ENCODE measurements at regions not wholly inside any gene's neighbourhood (a gene's known extent, or its start where the extent isn't known, plus 50 kb on each side); places are given as distances from the start of the nearest gene placed in this dataset.

DNA sequence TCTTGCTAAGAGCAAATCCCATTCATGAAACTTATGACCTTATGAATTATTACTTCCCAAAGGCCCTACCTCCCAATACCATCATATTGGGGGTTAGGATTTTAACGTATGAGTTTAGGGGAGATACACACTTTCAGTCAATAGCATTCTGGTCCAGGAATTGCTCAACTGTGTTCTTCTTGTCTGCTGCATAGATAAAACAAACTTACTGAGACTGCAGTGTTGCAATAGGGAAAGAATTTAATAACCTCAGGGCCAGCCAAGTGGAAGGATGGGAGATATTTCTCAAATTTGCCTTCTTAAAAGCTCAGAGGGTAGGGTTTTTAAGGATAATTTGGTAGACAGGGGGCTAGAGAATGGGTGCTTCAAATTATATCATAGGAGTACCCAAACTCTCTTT lies 625.8 kb downstream of the OTOL1 start:
- no peak for TF ChIP-seq YBX1 (IDR thresholded peaks at IDR 0.05)
- TF ChIP-seq ZNF644 (tag; IDR thresholded peaks at IDR 0.05; ENCODE audit: low read depth): no peak
- TF ChIP-seq NFE2 (IDR thresholded peaks at IDR 0.05; ENCODE audit: low read depth): no peak
- TF ChIP-seq, protein P1, sequence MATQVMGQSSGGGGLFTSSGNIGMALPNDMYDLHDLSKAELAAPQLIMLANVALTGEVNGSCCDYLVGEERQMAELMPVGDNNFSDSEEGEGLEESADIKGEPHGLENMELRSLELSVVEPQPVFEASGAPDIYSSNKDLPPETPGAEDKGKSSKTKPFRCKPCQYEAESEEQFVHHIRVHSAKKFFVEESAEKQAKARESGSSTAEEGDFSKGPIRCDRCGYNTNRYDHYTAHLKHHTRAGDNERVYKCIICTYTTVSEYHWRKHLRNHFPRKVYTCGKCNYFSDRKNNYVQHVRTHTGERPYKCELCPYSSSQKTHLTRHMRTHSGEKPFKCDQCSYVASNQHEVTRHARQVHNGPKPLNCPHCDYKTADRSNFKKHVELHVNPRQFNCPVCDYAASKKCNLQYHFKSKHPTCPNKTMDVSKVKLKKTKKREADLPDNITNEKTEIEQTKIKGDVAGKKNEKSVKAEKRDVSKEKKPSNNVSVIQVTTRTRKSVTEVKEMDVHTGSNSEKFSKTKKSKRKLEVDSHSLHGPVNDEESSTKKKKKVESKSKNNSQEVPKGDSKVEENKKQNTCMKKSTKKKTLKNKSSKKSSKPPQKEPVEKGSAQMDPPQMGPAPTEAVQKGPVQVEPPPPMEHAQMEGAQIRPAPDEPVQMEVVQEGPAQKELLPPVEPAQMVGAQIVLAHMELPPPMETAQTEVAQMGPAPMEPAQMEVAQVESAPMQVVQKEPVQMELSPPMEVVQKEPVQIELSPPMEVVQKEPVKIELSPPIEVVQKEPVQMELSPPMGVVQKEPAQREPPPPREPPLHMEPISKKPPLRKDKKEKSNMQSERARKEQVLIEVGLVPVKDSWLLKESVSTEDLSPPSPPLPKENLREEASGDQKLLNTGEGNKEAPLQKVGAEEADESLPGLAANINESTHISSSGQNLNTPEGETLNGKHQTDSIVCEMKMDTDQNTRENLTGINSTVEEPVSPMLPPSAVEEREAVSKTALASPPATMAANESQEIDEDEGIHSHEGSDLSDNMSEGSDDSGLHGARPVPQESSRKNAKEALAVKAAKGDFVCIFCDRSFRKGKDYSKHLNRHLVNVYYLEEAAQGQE (IDR thresholded peaks at IDR 0.05; ENCODE audit: borderline replicate concordance): no peak
- TF ChIP-seq, protein P1 (CRISPR knock-in tag; IDR thresholded peaks at IDR 0.05; ENCODE audit: low read depth): no peak
- TF ChIP-seq MEF2A (IDR thresholded peaks at IDR 0.05; ENCODE audit: control insufficient read depth, low read depth, low read length): no peak
- TF ChIP-seq POLR2A (conservative IDR thresholded peaks at IDR 0.05): no peak
- TF ChIP-seq, protein P2, sequence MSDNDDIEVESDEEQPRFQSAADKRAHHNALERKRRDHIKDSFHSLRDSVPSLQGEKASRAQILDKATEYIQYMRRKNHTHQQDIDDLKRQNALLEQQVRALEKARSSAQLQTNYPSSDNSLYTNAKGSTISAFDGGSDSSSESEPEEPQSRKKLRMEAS (CRISPR knock-in tag; IDR thresholded peaks at IDR 0.05): no peak
- no peak for TF ChIP-seq CCNT2 (IDR thresholded peaks at IDR 0.05; ENCODE audit: borderline replicate concordance, extremely low read depth, insufficient read length, low read depth, low read length)
- no peak for TF ChIP-seq ETV1 (tag; conservative IDR thresholded peaks at IDR 0.05; ENCODE audit: low read depth)
- no peak for TF ChIP-seq EZH2 (IDR thresholded peaks at IDR 0.05; ENCODE audit: borderline replicate concordance, low read depth, low read length)
- TF ChIP-seq TAF1 (IDR thresholded peaks at IDR 0.05; ENCODE audit: control insufficient read depth, extremely low read depth, insufficient read depth, low read length, severe bottlenecking): no peak
- TF ChIP-seq SMC3 (conservative IDR thresholded peaks at IDR 0.05; ENCODE audit: insufficient read depth, low read depth, low read length): no peak
- TF ChIP-seq, protein P3, sequence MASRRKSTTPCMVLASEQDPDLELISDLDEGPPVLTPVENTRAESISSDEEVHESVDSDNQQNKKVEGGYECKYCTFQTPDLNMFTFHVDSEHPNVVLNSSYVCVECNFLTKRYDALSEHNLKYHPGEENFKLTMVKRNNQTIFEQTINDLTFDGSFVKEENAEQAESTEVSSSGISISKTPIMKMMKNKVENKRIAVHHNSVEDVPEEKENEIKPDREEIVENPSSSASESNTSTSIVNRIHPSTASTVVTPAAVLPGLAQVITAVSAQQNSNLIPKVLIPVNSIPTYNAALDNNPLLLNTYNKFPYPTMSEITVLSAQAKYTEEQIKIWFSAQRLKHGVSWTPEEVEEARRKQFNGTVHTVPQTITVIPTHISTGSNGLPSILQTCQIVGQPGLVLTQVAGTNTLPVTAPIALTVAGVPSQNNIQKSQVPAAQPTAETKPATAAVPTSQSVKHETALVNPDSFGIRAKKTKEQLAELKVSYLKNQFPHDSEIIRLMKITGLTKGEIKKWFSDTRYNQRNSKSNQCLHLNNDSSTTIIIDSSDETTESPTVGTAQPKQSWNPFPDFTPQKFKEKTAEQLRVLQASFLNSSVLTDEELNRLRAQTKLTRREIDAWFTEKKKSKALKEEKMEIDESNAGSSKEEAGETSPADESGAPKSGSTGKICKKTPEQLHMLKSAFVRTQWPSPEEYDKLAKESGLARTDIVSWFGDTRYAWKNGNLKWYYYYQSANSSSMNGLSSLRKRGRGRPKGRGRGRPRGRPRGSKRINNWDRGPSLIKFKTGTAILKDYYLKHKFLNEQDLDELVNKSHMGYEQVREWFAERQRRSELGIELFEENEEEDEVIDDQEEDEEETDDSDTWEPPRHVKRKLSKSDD (conservative IDR thresholded peaks at IDR 0.05; ENCODE audit: low read length): no peak
